ENCODE measurements at regions not wholly inside any gene's neighbourhood (a gene's known extent, or its start where the extent isn't known, plus 50 kb on each side); places are given as distances from the start of the nearest gene placed in this dataset.
A peak's percentile ranks its signal among the peaks of the same experiment; 100 is the strongest.

- peak; percentile 94 for DNase-seq
Observed at GRCh38 chr3:72487078-72487765, 361.0 kb downstream of the SHQ1 start.

- peak; percentile 24 for DNase-seq
Observed at GRCh38 chr3:72485641-72486040, 362.6 kb downstream of the SHQ1 start.

GRCh38 chr3:72483554-72484104, 364.6 kb downstream of the SHQ1 start:
- DNase-seq: no peak

DNA sequence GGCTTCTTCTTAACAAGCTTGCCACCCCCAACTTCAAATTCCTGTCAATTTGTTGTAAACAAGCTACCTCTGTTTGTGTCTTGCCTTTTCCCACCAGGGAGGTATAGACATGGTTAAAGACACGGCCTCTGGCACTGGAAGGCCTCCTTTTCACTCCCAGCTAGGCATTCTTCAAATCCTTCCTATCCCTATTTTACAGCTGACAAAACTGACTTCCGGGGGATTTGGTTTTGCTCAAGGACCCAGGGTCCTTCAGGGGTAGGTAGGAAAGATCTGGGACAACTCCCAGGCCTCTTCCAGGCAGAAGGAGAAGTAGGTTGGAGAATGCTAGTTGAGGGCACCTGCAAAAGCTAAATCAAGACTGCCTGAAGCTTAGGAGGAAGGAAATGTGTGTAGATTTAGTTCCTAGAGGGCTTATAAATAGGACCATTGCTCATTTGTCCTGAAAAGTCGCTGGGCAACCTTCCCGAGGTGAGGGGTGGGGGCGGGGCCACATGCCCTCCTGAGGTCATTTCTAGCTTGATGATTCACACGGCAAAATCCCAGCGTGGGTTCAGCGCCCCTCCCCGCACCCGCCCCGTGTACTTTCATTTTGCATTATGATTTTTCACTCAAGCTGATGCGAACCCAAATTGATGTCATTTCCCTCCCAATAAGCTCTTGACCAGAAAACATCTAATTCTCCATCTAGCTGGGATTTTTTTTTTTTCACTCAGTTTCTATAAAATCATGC, 365.5 kb downstream of the SHQ1 start:
- peak; percentile 54 for DNase-seq

GRCh38 chr3:72481542-72481941, 366.7 kb downstream of the SHQ1 start:
- no peak for DNase-seq

DNA sequence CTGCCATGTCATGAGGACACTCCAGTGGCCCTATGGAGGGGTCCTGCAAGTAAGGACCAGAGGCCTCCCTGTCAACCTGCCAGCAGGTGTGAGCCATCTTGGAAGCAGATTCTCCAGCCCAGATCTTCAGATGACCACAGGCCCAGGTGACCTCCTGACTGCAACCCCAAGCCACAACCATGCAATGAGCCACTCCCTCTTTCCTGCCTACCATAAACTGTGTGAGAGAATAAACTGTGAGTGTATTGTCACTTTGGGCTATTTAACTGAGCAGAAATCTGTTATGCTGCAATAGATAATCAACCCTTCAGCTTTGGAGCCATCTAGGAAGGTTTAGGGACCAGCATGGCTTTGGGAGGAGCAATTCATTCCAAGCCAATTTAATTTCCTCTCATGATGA, 367.9 kb downstream of the SHQ1 start:
- DNase-seq: no peak

DNA sequence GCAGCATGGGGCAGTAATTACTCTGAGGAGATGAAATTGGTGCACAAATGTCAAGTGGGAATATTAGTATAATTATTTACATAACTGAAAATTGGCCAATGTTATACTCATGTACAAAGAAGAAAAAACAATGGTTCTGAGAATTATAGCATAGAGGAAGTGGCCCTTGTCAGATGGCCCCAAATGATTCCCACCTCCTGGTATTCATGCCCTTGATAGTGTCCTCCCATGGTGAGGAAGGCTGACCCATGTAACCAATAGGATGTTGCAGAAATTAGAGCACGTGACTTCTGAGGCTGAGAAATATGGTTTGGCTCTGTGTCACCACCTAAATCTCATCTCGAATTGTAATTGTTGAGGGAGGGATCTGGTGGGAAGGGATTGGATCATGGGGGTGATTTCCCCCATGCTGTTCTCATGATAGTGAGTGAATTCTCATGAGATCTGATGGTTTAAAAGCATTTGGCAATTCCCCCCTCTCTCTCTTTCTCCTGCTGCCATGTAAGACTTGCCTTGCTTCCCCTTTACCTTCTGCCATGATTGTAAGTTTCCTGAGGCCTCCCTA, 368.5 kb downstream of the SHQ1 start:
- no peak for DNase-seq

DNA sequence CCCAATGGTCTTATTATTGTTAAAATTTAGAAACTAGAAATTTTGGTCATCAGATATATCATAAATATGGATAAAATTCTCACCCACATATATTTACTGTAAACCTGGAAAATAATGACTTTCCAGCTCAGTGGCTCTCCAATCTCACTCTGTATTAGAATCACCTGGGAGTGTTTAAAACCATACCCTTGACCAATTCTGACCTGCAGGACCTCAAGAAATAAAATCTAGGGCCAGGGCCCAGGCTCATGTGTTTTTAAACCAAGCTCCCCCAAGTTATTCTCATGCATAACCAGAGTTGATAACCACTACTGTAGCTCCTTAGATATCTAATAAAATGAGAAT, 372.1 kb downstream of the SHQ1 start:
- DNase-seq: no peak

DNA sequence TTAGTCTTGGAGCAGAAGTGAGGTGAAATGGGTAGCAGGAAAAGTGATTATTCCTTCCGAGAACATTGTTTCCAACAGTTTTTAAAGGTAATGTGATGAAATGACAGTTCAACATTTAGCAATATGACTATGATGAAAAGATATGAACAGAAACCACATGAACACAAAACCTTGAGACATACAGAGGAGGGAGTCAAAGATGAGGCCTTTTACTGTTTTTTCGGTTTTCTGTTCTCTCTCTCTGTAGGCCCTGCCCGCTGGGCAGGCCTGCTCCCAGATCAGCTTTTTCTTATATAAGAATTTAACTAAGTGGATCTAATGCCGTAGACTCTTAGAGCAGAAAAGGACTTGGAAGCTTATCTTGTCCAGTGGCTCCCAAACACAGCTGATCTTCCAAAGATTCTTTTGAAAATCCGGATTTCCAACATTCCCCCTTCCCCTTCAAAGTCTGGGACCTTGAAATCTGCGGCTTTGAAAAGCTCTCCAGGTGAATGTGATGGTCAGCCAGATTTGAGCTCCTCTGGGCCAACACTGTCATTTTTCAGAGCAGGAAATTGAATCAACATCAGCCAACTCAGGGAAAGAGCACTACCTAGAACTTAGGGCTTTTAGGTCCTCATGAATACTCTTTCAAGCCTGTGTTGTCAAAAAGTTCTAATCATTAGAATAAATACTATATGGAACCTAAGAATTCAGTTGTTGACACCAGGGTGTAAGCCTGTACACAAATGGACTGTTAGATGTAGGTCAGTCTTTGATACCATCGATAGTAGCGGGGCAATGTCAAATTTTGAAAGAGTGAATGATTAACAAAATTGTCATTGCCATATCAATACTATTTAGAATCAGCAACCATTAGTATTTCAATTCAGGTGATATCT, 372.7 kb downstream of the SHQ1 start:
- peak; percentile 25 for DNase-seq

- no peak for DNase-seq
Observed at GRCh38 chr3:72474775-72475174, 373.5 kb downstream of the SHQ1 start.

GRCh38 chr3:72473156-72473555, 375.1 kb downstream of the SHQ1 start:
- DNase-seq: no peak

GRCh38 chr3:72470904-72471417, 377.3 kb downstream of the SHQ1 start:
- DNase-seq: no peak

GRCh38 chr3:72465853-72466252, 382.4 kb downstream of the SHQ1 start:
- DNase-seq: no peak

GRCh38 chr3:72463083-72463482, 385.2 kb downstream of the SHQ1 start:
- no peak for DNase-seq

DNA sequence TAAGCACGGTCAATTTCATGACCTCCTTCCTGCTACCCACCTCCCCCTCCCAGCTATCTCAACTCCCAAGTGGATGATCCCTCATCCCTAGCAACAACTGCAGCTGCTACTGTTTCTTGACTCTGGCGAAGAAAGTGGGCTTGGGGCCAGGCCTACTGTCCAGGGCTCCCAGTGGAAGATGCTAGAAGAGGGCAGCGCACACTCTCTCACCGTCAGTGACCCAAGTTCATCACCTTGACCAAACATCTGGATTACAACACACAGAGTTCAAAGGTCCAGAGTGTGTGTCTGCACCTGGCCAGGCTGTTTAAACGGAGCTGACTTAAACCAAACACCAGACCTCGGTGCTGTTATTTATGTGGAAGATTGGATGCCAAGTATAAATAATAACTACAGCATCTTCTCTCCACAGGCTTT, 385.6 kb downstream of the SHQ1 start:
- DNase-seq: no peak

DNA sequence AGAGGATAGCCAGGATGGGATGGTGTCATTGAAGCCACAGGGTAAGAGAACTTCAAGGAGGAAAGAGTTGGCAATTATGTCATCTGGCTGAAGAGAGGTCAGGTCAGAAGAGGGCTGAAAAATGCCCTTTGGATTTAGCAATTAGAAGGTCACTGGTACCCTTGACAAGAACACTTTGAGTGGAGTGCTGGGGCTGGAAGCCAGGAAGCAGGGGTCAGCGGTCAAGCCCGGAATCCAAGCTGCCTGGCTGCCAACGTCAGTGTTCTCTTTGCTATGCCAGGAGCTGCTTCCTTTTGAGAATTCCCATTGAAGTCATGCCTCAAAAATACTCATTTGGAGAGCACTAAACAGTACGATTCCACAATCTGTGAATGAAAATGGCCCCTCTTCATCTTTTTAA, 386.5 kb downstream of the SHQ1 start:
- no peak for DNase-seq

DNA sequence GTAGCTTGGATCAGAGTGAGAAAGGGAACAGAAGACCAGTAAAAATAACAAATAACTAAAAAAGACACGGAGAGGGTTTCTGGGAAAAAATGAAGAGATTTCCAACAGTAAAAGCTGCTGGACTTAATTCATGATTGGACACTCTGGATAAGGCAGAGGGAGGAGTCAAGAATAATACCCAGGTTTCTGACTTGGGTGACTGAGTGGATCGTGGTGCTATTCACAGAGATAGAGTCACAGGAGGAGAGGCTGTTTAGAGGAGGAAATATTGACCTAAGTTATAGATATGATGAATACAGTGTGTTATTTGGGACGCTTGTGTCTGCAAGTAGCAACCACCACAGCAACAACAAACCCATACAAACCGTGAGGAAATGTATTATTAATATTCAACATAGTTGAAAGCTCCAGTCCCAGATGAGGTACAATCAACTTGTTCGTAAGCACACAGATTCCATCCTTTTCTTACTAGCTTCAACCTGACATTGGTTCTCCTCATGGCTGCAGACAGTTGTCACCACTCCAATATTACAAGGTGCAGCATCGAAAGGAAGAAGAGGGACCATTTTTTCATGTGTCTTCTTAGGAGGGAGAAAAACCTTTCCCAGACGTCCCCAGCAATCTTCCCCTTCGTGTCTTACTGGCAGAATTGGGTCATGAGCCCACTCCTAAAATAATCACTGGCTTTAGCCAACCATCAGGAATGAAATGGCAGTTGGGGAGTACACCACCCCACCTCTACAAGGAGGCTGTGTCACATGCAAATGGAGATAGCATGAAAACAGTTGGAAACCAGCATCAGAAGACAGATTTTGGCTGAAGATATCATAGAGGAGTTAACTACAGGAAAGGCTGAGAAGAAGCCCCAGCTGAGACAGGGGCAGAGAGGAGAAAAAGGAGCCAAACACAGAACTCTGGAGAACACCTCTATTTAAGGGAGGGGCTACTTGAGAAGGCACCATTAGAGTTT, 387.8 kb downstream of the SHQ1 start:
- DNase-seq: no peak

DNA sequence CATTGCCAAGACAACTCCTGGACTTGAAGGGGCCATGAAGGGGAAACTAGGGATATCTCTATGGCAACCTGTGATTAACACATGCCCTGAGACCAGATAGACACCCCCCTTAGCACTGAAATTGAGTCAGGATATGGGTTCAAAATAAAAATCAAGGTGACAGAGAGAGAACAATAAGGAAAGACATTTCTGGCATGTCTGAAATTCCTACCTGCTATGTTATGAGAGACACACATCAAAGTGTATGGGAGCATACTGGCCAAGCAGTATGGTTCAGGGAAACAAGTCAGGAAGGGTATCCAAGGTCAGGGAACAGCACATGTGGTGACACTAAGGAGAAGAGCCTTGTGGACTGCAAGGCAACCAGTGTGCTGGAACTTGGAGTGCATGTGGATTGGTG, 388.7 kb downstream of the SHQ1 start:
- no peak for DNase-seq

GRCh38 chr3:72458375-72458774, 389.9 kb downstream of the SHQ1 start:
- no peak for DNase-seq

GRCh38 chr3:72454441-72454840, 393.8 kb downstream of the SHQ1 start:
- no peak for DNase-seq

- no peak for DNase-seq
Observed at GRCh38 chr3:72453706-72454105, 394.5 kb downstream of the SHQ1 start.
